Activated naive CD4-positive, alpha-beta T cell treated with anti-CD3 and anti-CD28 coated beads, Interleukin-2, amount 50 U/mL, for 24 hours (primary cell): ENCODE measurements at regions not wholly inside any gene's neighbourhood (a gene's known extent, or its start where the extent isn't known, plus 50 kb on each side); places are given as distances from the start of the nearest gene placed in this dataset.

ENCODE experiments used
- H3K27ac Mint-ChIP-seq: one replicate; pipeline ENCODE4 v1.8.0; 2021; ENCODE audit warnings: mild to moderate bottlenecking, mixed read lengths
- H3K27me3 Mint-ChIP-seq: one replicate; pipeline ENCODE4 v1.8.0; 2021; ENCODE audit warnings: mixed read lengths
- H3K36me3 Mint-ChIP-seq: one replicate; pipeline ENCODE4 v1.8.0; 2021; ENCODE audit warnings: mixed read lengths
- H3K4me1 Mint-ChIP-seq: one replicate; pipeline ENCODE4 v1.8.0; 2021; ENCODE audit warnings: mixed read lengths
- H3K4me3 Mint-ChIP-seq: one replicate; pipeline ENCODE4 v1.8.0; 2021; ENCODE audit warnings: mild to moderate bottlenecking, mixed read lengths
- H3K9me3 Mint-ChIP-seq: one replicate; pipeline ENCODE4 v1.8.0; 2021; ENCODE audit warnings: mixed read lengths

GRCh38 chr15:69593981-69594966 lies 141.7 kb downstream of the RPLP1 start:
- Mint-ChIP-seq H3K27me3 (peaks cover 6% of the 10 kb centered on the region), H3K36me3 (no peaks in the 10 kb centered on the region), H3K27ac (no peak overlapping the region), H3K4me3 (no peak overlapping the region), H3K4me1 (peaks cover 10% of the 10 kb centered on the region), H3K9me3 (no peaks in the 10 kb centered on the region)

- Mint-ChIP-seq H3K27ac (no peak overlapping the region), H3K9me3 (no peaks in the 10 kb centered on the region), H3K4me1 (peaks cover 10% of the 10 kb centered on the region), H3K27me3 (peaks cover 6% of the 10 kb centered on the region), H3K4me3 (no peak overlapping the region), H3K36me3 (no peaks in the 10 kb centered on the region)
Measured at GRCh38 chr15:69595009-69595791, 142.6 kb downstream of the RPLP1 start.

- Mint-ChIP-seq H3K4me3 (no peak overlapping the region), H3K27me3 (peaks cover 6% of the 10 kb centered on the region), H3K27ac (no peak overlapping the region), H3K9me3 (no peaks in the 10 kb centered on the region), H3K36me3 (no peaks in the 10 kb centered on the region), H3K4me1 (peaks cover 10% of the 10 kb centered on the region)
Measured at GRCh38 chr15:69597061-69597592, 144.5 kb downstream of the RPLP1 start.

GRCh38 chr15:69599271-69599670 lies 146.7 kb downstream of the RPLP1 start:
- H3K27ac Mint-ChIP-seq: no peak overlapping the region

GRCh38 chr15:69600556-69601085 lies 148.0 kb downstream of the RPLP1 start:
- Mint-ChIP-seq H3K4me1 (no peaks in the 10 kb centered on the region), H3K27me3 (peaks cover 6% of the 10 kb centered on the region), H3K27ac (no peak overlapping the region), H3K9me3 (no peaks in the 10 kb centered on the region), H3K4me3 (no peak overlapping the region), H3K36me3 (no peaks in the 10 kb centered on the region)

More at GRCh38 chr15:69599271-69599670, 146.7 kb downstream of the RPLP1 start:
- Mint-ChIP-seq H3K27me3 (peaks cover 6% of the 10 kb centered on the region), H3K9me3 (no peaks in the 10 kb centered on the region), H3K4me1 (peaks cover 10% of the 10 kb centered on the region), H3K36me3 (no peaks in the 10 kb centered on the region), H3K4me3 (no peak overlapping the region)

DNA sequence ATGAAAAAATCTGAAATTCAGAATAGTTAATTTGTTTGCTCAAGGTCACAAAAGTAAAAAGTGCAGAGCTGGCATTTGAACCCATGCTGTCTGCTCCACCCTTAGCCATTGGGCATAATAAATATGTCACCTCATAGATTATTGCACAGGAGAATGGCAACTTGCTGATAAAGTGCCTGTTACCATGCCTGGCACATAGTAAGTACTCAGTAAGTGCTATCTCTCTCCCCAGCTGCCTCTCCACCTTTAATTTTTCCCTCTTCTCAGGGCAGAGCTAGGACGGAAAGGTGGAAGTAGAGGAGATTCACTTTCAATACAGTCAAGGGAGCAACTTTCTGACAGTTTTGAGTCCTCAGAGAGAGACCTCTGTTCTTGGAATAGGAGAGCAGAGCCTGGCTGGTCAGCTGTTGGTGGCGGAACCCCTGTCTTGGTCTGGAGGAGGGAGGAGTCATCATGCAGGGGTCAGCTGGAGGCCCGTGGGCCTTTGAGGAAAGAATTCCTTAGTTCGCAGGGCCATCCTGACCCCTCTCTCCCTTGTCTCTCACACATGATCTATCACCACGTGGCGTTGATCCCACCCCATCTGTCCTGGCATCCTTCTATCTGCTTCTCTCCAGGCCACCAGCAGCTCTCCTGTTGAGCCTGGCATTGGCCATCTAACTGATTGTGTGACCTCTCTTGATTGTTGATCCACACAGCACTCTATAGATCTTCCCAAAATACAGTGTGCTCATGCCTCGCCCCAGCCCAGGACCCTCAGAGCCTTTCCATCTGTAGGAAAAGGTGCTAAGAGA lies 149.3 kb downstream of the RPLP1 start:
- no peaks in the 10 kb centered on the region for H3K36me3 Mint-ChIP-seq
- H3K4me1 Mint-ChIP-seq: no peaks in the 10 kb centered on the region
- H3K4me3 Mint-ChIP-seq: no peak overlapping the region
- peaks cover 2% of the 10 kb centered on the region for H3K27me3 Mint-ChIP-seq
- H3K9me3 Mint-ChIP-seq: no peaks in the 10 kb centered on the region
- no peak overlapping the region for H3K27ac Mint-ChIP-seq

GRCh38 chr15:69602921-69603320 lies 150.3 kb downstream of the RPLP1 start:
- Mint-ChIP-seq H3K27ac (no peak overlapping the region), H3K9me3 (no peaks in the 10 kb centered on the region), H3K4me1 (no peaks in the 10 kb centered on the region), H3K27me3 (no peaks in the 10 kb centered on the region), H3K4me3 (no peak overlapping the region), H3K36me3 (no peaks in the 10 kb centered on the region)

GRCh38 chr15:69603369-69604071 lies 150.9 kb downstream of the RPLP1 start:
- Mint-ChIP-seq H3K36me3 (no peaks in the 10 kb centered on the region), H3K4me1 (no peaks in the 10 kb centered on the region), H3K27ac (no peak overlapping the region), H3K4me3 (no peak overlapping the region), H3K9me3 (no peaks in the 10 kb centered on the region), H3K27me3 (no peaks in the 10 kb centered on the region)

GRCh38 chr15:69604072-69604411 lies 151.4 kb downstream of the RPLP1 start:
- Mint-ChIP-seq H3K27me3 (no peaks in the 10 kb centered on the region), H3K36me3 (no peaks in the 10 kb centered on the region), H3K4me3 (no peak overlapping the region), H3K4me1 (no peaks in the 10 kb centered on the region), H3K9me3 (no peaks in the 10 kb centered on the region), H3K27ac (no peak overlapping the region)

- Mint-ChIP-seq H3K4me1 (no peaks in the 10 kb centered on the region), H3K4me3 (no peak overlapping the region), H3K9me3 (no peaks in the 10 kb centered on the region), H3K27me3 (no peaks in the 10 kb centered on the region), H3K36me3 (no peaks in the 10 kb centered on the region), H3K27ac (no peak overlapping the region)
Measured at GRCh38 chr15:69606144-69606543, 153.5 kb downstream of the RPLP1 start.

- Mint-ChIP-seq H3K27ac (no peak overlapping the region), H3K4me1 (no peaks in the 10 kb centered on the region), H3K9me3 (no peaks in the 10 kb centered on the region), H3K36me3 (no peaks in the 10 kb centered on the region), H3K4me3 (no peak overlapping the region), H3K27me3 (no peaks in the 10 kb centered on the region)
Measured at GRCh38 chr15:69606921-69607500, 154.4 kb downstream of the RPLP1 start.

GRCh38 chr15:69608661-69609060 lies 156.0 kb downstream of the RPLP1 start:
- no peaks in the 10 kb centered on the region for H3K9me3 Mint-ChIP-seq
- no peaks in the 10 kb centered on the region for H3K4me1 Mint-ChIP-seq
- no peak overlapping the region for H3K4me3 Mint-ChIP-seq
- H3K27ac Mint-ChIP-seq: no peak overlapping the region
- H3K36me3 Mint-ChIP-seq: no peaks in the 10 kb centered on the region
- H3K27me3 Mint-ChIP-seq: no peaks in the 10 kb centered on the region

DNA sequence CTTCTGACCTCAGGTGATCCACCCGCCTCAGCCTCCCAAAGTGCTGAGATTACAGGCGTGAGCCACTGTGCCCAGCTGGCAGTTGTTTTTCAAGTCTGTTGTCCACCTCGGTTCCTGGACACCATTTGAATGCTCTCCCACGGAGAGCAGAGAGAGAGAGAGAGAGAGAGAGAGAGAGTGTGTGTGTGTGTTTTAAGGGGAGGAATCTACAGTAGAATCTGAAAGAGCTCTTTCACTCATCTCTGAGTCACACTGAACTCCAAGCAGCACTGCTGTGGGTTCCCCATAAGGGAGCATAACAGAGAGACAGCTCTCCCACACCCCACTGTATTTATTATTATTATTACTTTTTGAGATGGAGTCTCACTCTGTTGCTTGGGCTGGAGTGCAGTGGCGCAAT lies 156.6 kb downstream of the RPLP1 start:
- Mint-ChIP-seq H3K27me3 (no peaks in the 10 kb centered on the region), H3K9me3 (no peaks in the 10 kb centered on the region), H3K27ac (no peak overlapping the region), H3K4me3 (no peak overlapping the region), H3K36me3 (no peaks in the 10 kb centered on the region), H3K4me1 (no peaks in the 10 kb centered on the region)

GRCh38 chr15:69609776-69610175 lies 157.2 kb downstream of the RPLP1 start:
- Mint-ChIP-seq H3K27ac (no peak overlapping the region), H3K4me1 (no peaks in the 10 kb centered on the region), H3K4me3 (no peak overlapping the region), H3K36me3 (no peaks in the 10 kb centered on the region), H3K27me3 (no peaks in the 10 kb centered on the region), H3K9me3 (no peaks in the 10 kb centered on the region)
